Stomach (tissue), 4 donors: ENCODE measurements at regions not wholly inside any gene's neighbourhood (a gene's known extent, or its start where the extent isn't known, plus 50 kb on each side); places are given as distances from the start of the nearest gene placed in this dataset.

ENCODE experiments used
- EP300 ChIP-seq: sonication (generic); formaldehyde crosslinking; IDR thresholded peaks from one replicate; pipeline ENCODE4 v1.6.1; 2017; ENCODE audit warnings: antibody characterized with exemption
- POLR2A ChIP-seq, 4 donors: fragments of 450-650 bp; IDR thresholded peaks; one replicate each; pipeline ENCODE4 v1.6.1; 2016; ENCODE audit warnings: antibody characterized with exemption in 4 of 4, control low read depth in 2 of 4, mild to moderate bottlenecking in 1 of 4, moderate library complexity in 1 of 4
- POLR2AphosphoS5 ChIP-seq, 3 donors: sonication (generic); formaldehyde crosslinking; IDR thresholded peaks; one replicate each; pipeline ENCODE4 v1.6.1; 2016; ENCODE audit warnings: antibody characterized with exemption in 3 of 3
- TF ChIP-seq, protein P1 (sequence below), 7 experiments: fragments of 450-650 bp in 4 of 7; fragments of 200-600 bp in 3 of 7; sonication (generic) in 3 of 7; IDR thresholded peaks; one replicate each; pipeline ENCODE4 v1.5.1; 2016 to 2019; ENCODE audit warnings: antibody characterized with exemption in 7 of 7, control low read depth in 2 of 7, mild to moderate bottlenecking in 1 of 7

DNA sequence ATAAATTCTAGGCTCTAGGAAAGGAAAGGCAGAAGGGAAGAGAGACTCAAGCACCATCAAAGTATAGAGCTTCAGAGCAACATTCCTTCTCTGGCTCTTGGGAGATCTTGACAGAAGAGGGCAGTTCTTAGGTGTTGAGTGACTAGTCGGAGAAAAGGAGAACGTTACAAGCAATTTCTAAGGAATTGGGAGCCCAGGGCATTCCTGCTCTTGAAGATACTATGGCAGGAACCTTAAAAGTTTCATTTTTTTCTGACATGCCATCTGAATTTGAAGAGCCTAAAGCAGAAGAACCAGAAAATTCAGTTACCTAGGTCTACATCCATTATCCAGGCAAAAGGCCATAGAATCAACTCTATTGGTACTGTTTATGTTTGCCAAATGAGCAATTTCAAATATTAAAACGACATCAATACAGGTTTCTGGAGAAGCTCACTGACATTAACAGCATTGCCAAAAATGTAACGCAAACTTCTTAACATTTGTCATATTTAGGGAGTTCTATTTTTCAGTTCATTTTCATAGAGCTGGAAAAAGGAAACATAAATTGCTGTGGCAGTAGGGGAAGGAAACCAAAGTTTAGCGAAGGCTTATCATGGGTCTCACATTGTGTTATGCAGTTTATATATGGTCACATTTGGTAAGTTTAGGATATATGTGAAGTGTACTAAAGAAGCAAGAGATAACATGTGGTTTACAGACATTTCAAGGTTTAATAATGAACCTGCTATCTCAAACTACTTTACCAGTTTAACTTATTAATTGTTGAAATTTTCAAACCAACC lies 210.1 kb upstream of the NRIP1 start:
- no peak for TF ChIP-seq EP300
- TF ChIP-seq, protein P1, sequence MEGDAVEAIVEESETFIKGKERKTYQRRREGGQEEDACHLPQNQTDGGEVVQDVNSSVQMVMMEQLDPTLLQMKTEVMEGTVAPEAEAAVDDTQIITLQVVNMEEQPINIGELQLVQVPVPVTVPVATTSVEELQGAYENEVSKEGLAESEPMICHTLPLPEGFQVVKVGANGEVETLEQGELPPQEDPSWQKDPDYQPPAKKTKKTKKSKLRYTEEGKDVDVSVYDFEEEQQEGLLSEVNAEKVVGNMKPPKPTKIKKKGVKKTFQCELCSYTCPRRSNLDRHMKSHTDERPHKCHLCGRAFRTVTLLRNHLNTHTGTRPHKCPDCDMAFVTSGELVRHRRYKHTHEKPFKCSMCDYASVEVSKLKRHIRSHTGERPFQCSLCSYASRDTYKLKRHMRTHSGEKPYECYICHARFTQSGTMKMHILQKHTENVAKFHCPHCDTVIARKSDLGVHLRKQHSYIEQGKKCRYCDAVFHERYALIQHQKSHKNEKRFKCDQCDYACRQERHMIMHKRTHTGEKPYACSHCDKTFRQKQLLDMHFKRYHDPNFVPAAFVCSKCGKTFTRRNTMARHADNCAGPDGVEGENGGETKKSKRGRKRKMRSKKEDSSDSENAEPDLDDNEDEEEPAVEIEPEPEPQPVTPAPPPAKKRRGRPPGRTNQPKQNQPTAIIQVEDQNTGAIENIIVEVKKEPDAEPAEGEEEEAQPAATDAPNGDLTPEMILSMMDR (IDR thresholded peaks at IDR 0.05) = no peak
- TF ChIP-seq POLR2AphosphoS5 (IDR thresholded peaks at IDR 0.05) = no peak
- TF ChIP-seq POLR2A (IDR thresholded peaks at IDR 0.05) = no peak
